ENCODE measurements at regions not wholly inside any gene's neighbourhood (a gene's known extent, or its start where the extent isn't known, plus 50 kb on each side); places are given as distances from the start of the nearest gene placed in this dataset.

- Histone ChIP-seq H3K4me1 (no peaks in the 10 kb centered on the region), H3K4me3 (no peak overlapping the region), H3K36me3 (no peaks in the 10 kb centered on the region), H3K9me3 (no peaks in the 10 kb centered on the region), H3K27me3 (no peaks in the 10 kb centered on the region), H3K27ac (no peak overlapping the region)
- intact Hi-C loops (cut with DNase I) = no loop called here
- TF ChIP-seq POLR2A (IDR thresholded peaks at IDR 0.05) (no peak), CTCF (IDR thresholded peaks at IDR 0.05) (no peak)
- ATAC-seq (no peak), DNase-seq (no peak)
- 40% methylated on average over 1 of the region's 7 CpGs for WGBS (ENCODE audit: insufficient coverage, low coverage, low lambda C conversion rate, missing lambda C conversion rate)
Measured at GRCh38 chr6:90739339-90739738, 152.5 kb upstream of the MAP3K7 start.

- intact Hi-C loops (cut with DNase I) = no loop called here
- ATAC-seq (no peak), DNase-seq (no peak)
- H3K4me3 ChIP-seq = no peak overlapping the region
- no peaks in the 10 kb centered on the region for H3K9me3 ChIP-seq
- no peaks in the 10 kb centered on the region for H3K4me1 ChIP-seq
- no peak overlapping the region for H3K27ac ChIP-seq
- TF ChIP-seq CTCF (IDR thresholded peaks at IDR 0.05) = no peak
- TF ChIP-seq POLR2A (IDR thresholded peaks at IDR 0.05) = no peak
- H3K36me3 ChIP-seq = no peaks in the 10 kb centered on the region
- 35% methylated on average over 2 of the region's 2 CpGs for WGBS (ENCODE audit: insufficient coverage, low coverage, low lambda C conversion rate, missing lambda C conversion rate)
- H3K27me3 ChIP-seq = no peaks in the 10 kb centered on the region
Measured at GRCh38 chr6:90730151-90730673, 143.3 kb upstream of the MAP3K7 start.

- Histone ChIP-seq H3K27ac (no peak overlapping the region), H3K27me3 (no peaks in the 10 kb centered on the region), H3K36me3 (no peaks in the 10 kb centered on the region), H3K4me1 (no peaks in the 10 kb centered on the region), H3K4me3 (no peak overlapping the region), H3K9me3 (no peaks in the 10 kb centered on the region)
- 45% methylated on average over 2 of the region's 2 CpGs for WGBS (ENCODE audit: insufficient coverage, low coverage, low lambda C conversion rate, missing lambda C conversion rate)
- intact Hi-C loops (cut with DNase I) = no loop called here
- no peak for ATAC-seq
- DNase-seq = no peak
- TF ChIP-seq POLR2A (IDR thresholded peaks at IDR 0.05) (no peak), CTCF (IDR thresholded peaks at IDR 0.05) (no peak)
Measured at GRCh38 chr6:90729057-90729456, 142.2 kb upstream of the MAP3K7 start.

- 47% methylated on average over 2 of the region's 2 CpGs for WGBS (ENCODE audit: insufficient coverage, low coverage, low lambda C conversion rate, missing lambda C conversion rate)
- DNase-seq (no peak), ATAC-seq (no peak)
Measured at GRCh38 chr6:90722648-90723047, 135.8 kb upstream of the MAP3K7 start.

More at GRCh38 chr6:90722648-90723047, 135.8 kb upstream of the MAP3K7 start:
- Histone ChIP-seq H3K4me1 (no peaks in the 10 kb centered on the region), H3K4me3 (no peak overlapping the region), H3K27me3 (no peaks in the 10 kb centered on the region), H3K9me3 (no peaks in the 10 kb centered on the region), H3K27ac (no peak overlapping the region), H3K36me3 (no peaks in the 10 kb centered on the region)
- no peak for TF ChIP-seq CTCF (IDR thresholded peaks at IDR 0.05)
- no peak for TF ChIP-seq POLR2A (IDR thresholded peaks at IDR 0.05)
- intact Hi-C loops (cut with DNase I) = no loop called here
